Smooth muscle cell (in vitro differentiated cells): ENCODE measurements at regions not wholly inside any gene's neighbourhood (a gene's known extent, or its start where the extent isn't known, plus 50 kb on each side); places are given as distances from the start of the nearest gene placed in this dataset.

Experiments used
- DNase-seq: peaks from one replicate; lab custom pipeline; 2025; ENCODE audit not compliant: unreplicated experiment; lab: John Stamatoyannopoulos, UW
- H2AFZ ChIP-seq: fragments of 200-600 bp; sonication (generic); 2 replicates; pipeline ENCODE4 v1.6.0; 2016; ENCODE audit warnings: antibody characterized with exemption, low read depth, mild to moderate bottlenecking
- H3F3A ChIP-seq: fragments of 200-600 bp; sonication (generic); 2 replicates; pipeline ENCODE4 v1.6.0; 2017; ENCODE audit warnings: antibody characterized with exemption, low read depth
- H3K27ac ChIP-seq: fragments of 200-600 bp; sonication (generic); 2 replicates; pipeline ENCODE4 v1.5.1; 2016; ENCODE audit warnings: low read depth, mild to moderate bottlenecking
- H3K27me3 ChIP-seq: fragments of 200-600 bp; sonication (generic); 2 replicates; pipeline ENCODE4 v1.6.1; 2016; ENCODE audit warnings: low read depth, mild to moderate bottlenecking
- H3K36me3 ChIP-seq: fragments of 200-600 bp; sonication (generic); 2 replicates; pipeline ENCODE4 v1.5.1; 2016; ENCODE audit warnings: low read depth
- H3K4me1 ChIP-seq: fragments of 200-600 bp; sonication (generic); 2 replicates; pipeline ENCODE4 v1.5.1; 2016; ENCODE audit warnings: low read depth
- H3K4me2 ChIP-seq: fragments of 200-600 bp; sonication (generic); 2 replicates; pipeline ENCODE4 v1.6.0; 2016; ENCODE audit warnings: mild to moderate bottlenecking
- H3K4me3 ChIP-seq: fragments of 200-600 bp; sonication (generic); 2 replicates; pipeline ENCODE4 v1.5.1; 2016; ENCODE audit warnings: mild to moderate bottlenecking
- H3K79me2 ChIP-seq: fragments of 200-600 bp; sonication (generic); 2 replicates; pipeline ENCODE4 v1.6.0; 2016; ENCODE audit warnings: low read depth, mild to moderate bottlenecking
- H3K9ac ChIP-seq: fragments of 200-600 bp; sonication (generic); 2 replicates; pipeline ENCODE4 v1.6.0; 2016; ENCODE audit warnings: low read depth
- H3K9me3 ChIP-seq: fragments of 200-600 bp; sonication (generic); replicated peaks from 2 replicates; pipeline ENCODE4 v1.5.1; 2016; ENCODE audit warnings: low read depth
- H4K20me1 ChIP-seq: fragments of 200-600 bp; sonication (generic); 2 replicates; pipeline ENCODE4 v1.6.0; 2016; ENCODE audit warnings: low read depth
- WGBS: methylation state at CpG from one replicate; pipeline ENCODE4 v1.1.7; 2016; ENCODE audit warnings: low lambda C conversion rate; 5-methylcytosine and 5-hydroxymethylcytosine counted together
- TF ChIP-seq, protein P1 (sequence below): fragments of 200-600 bp; sonication (generic); IDR thresholded peaks from 2 replicates; pipeline ENCODE4 v1.5.1; 2017; ENCODE audit warnings: borderline replicate concordance, mild to moderate bottlenecking, antibody characterized with exemption; ENCODE audit not compliant: insufficient read depth, poor library complexity, severe bottlenecking

DNA sequence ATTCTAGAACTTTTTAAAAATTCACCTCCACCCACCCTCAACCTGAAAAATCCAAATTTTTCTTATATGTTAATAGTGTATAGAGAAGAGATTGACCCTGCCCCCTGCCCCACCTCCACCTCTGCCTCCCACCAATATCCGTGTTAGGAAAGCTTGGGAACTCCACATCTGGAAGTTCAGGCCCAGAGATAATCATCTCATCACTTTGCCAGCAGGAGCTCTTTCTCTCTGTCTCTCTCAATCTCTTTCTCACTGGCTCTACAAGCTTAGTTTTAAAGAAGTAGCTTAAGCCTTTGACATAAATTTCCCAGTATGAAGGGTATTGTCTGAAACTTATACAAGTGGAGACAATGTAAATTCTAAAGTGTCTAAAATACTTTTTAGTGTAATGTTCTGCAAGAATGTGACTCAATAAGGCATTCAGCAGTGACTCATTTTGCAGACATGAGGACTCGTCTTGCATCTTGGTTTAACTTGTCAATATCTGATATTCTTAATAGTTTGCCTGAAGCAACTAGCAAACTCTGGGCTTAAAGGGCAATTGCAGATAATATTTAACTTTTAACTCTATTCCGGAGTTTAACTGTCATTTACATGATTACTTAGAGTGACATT, 299.8 kb upstream of the EPHA3 start:
- TF ChIP-seq, protein P1, sequence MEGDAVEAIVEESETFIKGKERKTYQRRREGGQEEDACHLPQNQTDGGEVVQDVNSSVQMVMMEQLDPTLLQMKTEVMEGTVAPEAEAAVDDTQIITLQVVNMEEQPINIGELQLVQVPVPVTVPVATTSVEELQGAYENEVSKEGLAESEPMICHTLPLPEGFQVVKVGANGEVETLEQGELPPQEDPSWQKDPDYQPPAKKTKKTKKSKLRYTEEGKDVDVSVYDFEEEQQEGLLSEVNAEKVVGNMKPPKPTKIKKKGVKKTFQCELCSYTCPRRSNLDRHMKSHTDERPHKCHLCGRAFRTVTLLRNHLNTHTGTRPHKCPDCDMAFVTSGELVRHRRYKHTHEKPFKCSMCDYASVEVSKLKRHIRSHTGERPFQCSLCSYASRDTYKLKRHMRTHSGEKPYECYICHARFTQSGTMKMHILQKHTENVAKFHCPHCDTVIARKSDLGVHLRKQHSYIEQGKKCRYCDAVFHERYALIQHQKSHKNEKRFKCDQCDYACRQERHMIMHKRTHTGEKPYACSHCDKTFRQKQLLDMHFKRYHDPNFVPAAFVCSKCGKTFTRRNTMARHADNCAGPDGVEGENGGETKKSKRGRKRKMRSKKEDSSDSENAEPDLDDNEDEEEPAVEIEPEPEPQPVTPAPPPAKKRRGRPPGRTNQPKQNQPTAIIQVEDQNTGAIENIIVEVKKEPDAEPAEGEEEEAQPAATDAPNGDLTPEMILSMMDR = no peak
- no peaks in the 10 kb centered on the region for H4K20me1 ChIP-seq
- H3K9me3 ChIP-seq = no peaks in the 10 kb centered on the region
- WGBS = 12% methylated on average over 3 of the region's 3 CpGs
- H3K4me3 ChIP-seq = no peak overlapping the region
- H3K79me2 ChIP-seq = no peaks in the 10 kb centered on the region
- no peak overlapping the region for H3K9ac ChIP-seq
- peak overlapping the region; percentile 2 for H2AFZ ChIP-seq
- peaks cover 22% of the 10 kb centered on the region for H3K4me1 ChIP-seq
- H3F3A ChIP-seq = no peaks in the 10 kb centered on the region
- peak overlapping the region; percentile 32 for H3K4me2 ChIP-seq
- no peaks in the 10 kb centered on the region for H3K36me3 ChIP-seq
- H3K27ac ChIP-seq = peak overlapping the region; percentile 58
- H3K27me3 ChIP-seq = no peaks in the 10 kb centered on the region
- no peak for DNase-seq

DNA sequence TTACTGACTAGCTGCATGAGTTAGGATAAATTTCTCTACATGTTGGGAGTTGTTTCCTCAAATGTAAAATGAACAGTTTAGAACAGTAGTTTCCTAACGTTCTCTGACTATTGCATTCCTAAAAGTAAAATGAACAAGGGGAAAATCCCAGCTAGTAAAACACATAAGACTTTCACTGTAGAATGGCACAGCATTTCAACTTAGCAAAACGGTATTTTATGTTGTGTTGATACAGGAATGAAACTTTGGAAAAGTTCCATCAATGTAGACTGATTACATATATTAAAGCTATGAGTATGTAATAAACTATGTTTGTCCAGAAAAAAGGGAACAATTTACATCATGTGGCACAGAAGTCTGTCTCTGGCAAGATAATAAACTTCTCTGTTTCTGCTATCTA, 297.4 kb upstream of the EPHA3 start:
- Histone ChIP-seq H3K4me1 (peaks cover 22% of the 10 kb centered on the region), H3K36me3 (no peaks in the 10 kb centered on the region), H3K9ac (no peak overlapping the region), H3K79me2 (no peaks in the 10 kb centered on the region), H3F3A (no peaks in the 10 kb centered on the region), H3K4me3 (no peak overlapping the region), H3K9me3 (no peaks in the 10 kb centered on the region), H3K4me2 (peak overlapping the region; percentile 68), H3K27me3 (no peaks in the 10 kb centered on the region), H2AFZ (peak overlapping the region; percentile 50), H4K20me1 (no peaks in the 10 kb centered on the region), H3K27ac (peak overlapping the region; percentile 52)
- TF ChIP-seq, protein P1 = no peak
- 13% methylated on average over 2 of the region's 2 CpGs for WGBS
- DNase-seq = no peak

DNA sequence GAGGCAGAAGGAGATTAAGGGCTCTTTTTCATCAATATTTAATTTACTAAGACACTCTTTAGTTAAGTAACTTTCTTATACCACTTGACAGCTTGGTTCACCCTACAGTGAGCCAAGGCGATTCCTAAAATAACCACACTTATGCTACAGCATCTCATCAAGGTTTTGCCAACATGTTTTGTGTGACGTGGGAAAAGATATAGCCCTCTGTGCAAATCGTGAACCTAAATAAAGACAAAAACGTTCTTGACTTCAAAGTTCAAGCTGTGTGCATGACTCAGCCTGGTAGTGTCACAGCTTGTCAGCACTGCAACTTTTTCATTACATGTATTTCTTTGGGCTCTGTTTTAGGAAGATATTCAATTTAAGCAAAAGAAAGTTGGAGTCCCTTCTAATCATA, 297.0 kb upstream of the EPHA3 start:
- Histone ChIP-seq H3F3A (no peaks in the 10 kb centered on the region), H3K27me3 (no peaks in the 10 kb centered on the region), H3K9me3 (no peaks in the 10 kb centered on the region), H2AFZ (peak overlapping the region; percentile 50), H3K4me3 (no peak overlapping the region), H3K79me2 (no peaks in the 10 kb centered on the region), H3K36me3 (no peaks in the 10 kb centered on the region), H3K9ac (no peak overlapping the region), H3K27ac (peak overlapping the region; percentile 52), H4K20me1 (no peaks in the 10 kb centered on the region), H3K4me2 (peak overlapping the region; percentile 68), H3K4me1 (peaks cover 22% of the 10 kb centered on the region)
- no peak for DNase-seq
- TF ChIP-seq, protein P1 = no peak
- whole genome bisulfite sequencing = 17% methylated on average over 4 of the region's 4 CpGs

DNA sequence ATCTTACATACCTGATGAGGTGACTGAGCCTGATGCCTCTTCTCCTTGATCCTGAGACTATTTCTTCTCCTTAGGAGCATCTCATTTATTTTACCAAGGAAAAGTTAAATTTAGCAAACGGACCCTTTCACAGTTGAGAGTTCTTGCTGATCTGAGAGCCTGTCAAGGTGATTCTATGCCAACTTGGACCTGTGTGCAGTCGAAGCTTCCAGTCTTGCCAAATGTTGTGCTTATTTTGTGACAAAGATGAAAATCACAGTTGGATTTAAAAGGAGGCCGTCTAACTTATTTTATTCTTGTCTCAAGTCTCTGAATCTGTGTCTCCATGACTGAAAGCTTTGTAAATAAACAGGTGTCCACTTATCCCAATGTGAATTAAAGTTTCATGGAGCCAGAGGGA, 296.3 kb upstream of the EPHA3 start:
- no peak overlapping the region for H3K9ac ChIP-seq
- no peaks in the 10 kb centered on the region for H3K9me3 ChIP-seq
- no peak overlapping the region for H3K4me3 ChIP-seq
- H3K79me2 ChIP-seq = no peaks in the 10 kb centered on the region
- WGBS = 88% methylated on average over 3 of the region's 3 CpGs
- no peaks in the 10 kb centered on the region for H3K36me3 ChIP-seq
- H3K27me3 ChIP-seq = no peaks in the 10 kb centered on the region
- no peak overlapping the region for H2AFZ ChIP-seq
- no peaks in the 10 kb centered on the region for H3F3A ChIP-seq
- DNase-seq = no peak
- H4K20me1 ChIP-seq = no peaks in the 10 kb centered on the region
- peaks cover 22% of the 10 kb centered on the region for H3K4me1 ChIP-seq
- peak overlapping the region; percentile 52 for H3K27ac ChIP-seq
- TF ChIP-seq, protein P1 = no peak
- H3K4me2 ChIP-seq = peak overlapping the region; percentile 68
